Glutamatergic neuron (in vitro differentiated cells): ENCODE measurements at regions not wholly inside any gene's neighbourhood (a gene's known extent, or its start where the extent isn't known, plus 50 kb on each side); places are given as distances from the start of the nearest gene placed in this dataset.

Source experiments
- DNase-seq: peaks from one replicate; pipeline ENCODE4 v3.0.0; 2022
- H3K27ac Mint-ChIP-seq: one replicate; pipeline ENCODE4 v1.8.0; 2020; ENCODE audit warnings: mild to moderate bottlenecking, mixed read lengths, inconsistent platforms; ENCODE audit not compliant: unreplicated experiment
- H3K27me3 Mint-ChIP-seq: one replicate; pipeline ENCODE4 v1.8.0; 2020; ENCODE audit warnings: mild to moderate bottlenecking, moderate library complexity, mixed read lengths, inconsistent platforms; ENCODE audit not compliant: unreplicated experiment
- H3K36me3 Mint-ChIP-seq: one replicate; pipeline ENCODE4 v1.8.0; 2020; ENCODE audit warnings: mild to moderate bottlenecking, mixed read lengths, inconsistent platforms; ENCODE audit not compliant: unreplicated experiment
- H3K4me1 Mint-ChIP-seq: one replicate; pipeline ENCODE4 v1.8.0; 2020; ENCODE audit warnings: mild to moderate bottlenecking, low read depth, mixed read lengths, inconsistent platforms; ENCODE audit not compliant: unreplicated experiment
- H3K4me3 Mint-ChIP-seq: one replicate; pipeline ENCODE4 v1.8.0; 2020; ENCODE audit warnings: mild to moderate bottlenecking, mixed read lengths, inconsistent platforms; ENCODE audit not compliant: unreplicated experiment
- H3K9me3 Mint-ChIP-seq: one replicate; pipeline ENCODE4 v1.8.0; 2020; ENCODE audit warnings: mild to moderate bottlenecking, moderate library complexity, mixed read lengths, inconsistent platforms; ENCODE audit not compliant: unreplicated experiment
- TF ChIP-seq, protein P1 (sequence below): fragments of 200-600 bp; sonication (generic); IDR thresholded peaks from one replicate; pipeline ENCODE4 v1.5.0; 2021; ENCODE audit not compliant: partially characterized antibody, unreplicated experiment

GRCh38 chr12:127899971-127900370 lies 367.0 kb upstream of the TMEM132C start:
- Mint-ChIP-seq H3K4me1 (no peaks in the 10 kb centered on the region), H3K27me3 (peaks cover 2% of the 10 kb centered on the region), H3K4me3 (no peak overlapping the region), H3K9me3 (peaks cover 4% of the 10 kb centered on the region), H3K36me3 (no peaks in the 10 kb centered on the region), H3K27ac (no peak overlapping the region)
- DNase-seq = no peak
- TF ChIP-seq, protein P1, sequence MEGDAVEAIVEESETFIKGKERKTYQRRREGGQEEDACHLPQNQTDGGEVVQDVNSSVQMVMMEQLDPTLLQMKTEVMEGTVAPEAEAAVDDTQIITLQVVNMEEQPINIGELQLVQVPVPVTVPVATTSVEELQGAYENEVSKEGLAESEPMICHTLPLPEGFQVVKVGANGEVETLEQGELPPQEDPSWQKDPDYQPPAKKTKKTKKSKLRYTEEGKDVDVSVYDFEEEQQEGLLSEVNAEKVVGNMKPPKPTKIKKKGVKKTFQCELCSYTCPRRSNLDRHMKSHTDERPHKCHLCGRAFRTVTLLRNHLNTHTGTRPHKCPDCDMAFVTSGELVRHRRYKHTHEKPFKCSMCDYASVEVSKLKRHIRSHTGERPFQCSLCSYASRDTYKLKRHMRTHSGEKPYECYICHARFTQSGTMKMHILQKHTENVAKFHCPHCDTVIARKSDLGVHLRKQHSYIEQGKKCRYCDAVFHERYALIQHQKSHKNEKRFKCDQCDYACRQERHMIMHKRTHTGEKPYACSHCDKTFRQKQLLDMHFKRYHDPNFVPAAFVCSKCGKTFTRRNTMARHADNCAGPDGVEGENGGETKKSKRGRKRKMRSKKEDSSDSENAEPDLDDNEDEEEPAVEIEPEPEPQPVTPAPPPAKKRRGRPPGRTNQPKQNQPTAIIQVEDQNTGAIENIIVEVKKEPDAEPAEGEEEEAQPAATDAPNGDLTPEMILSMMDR = no peak

- no peak overlapping the region for H3K27ac Mint-ChIP-seq
- H3K9me3 Mint-ChIP-seq = peaks cover 4% of the 10 kb centered on the region
- DNase-seq = no peak
- H3K36me3 Mint-ChIP-seq = no peaks in the 10 kb centered on the region
- H3K27me3 Mint-ChIP-seq = peaks cover 2% of the 10 kb centered on the region
- no peak overlapping the region for H3K4me3 Mint-ChIP-seq
- no peaks in the 10 kb centered on the region for H3K4me1 Mint-ChIP-seq
- TF ChIP-seq, protein P1 = no peak
Measured at GRCh38 chr12:127900386-127900785, 366.6 kb upstream of the TMEM132C start.

DNA sequence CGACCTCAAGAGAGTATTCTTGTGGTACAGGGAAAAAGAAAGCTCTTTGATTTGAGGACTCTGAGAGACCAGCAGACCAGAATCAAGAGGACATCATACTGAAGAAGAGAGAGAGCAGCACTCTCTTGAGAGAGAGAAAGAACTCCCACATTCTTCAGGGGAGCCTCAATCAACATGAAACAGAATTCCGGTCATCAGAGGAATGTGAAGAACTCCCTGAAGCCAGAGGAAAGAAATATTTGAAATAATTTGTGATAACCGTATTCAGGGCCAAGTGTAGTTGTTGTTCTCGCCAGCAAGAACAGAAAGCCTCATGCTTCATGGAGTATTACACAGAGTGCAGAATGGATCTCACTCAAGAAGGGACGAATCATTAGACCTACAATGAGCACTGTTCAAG lies 363.8 kb upstream of the TMEM132C start:
- Mint-ChIP-seq H3K4me3 (no peak overlapping the region), H3K9me3 (peaks cover 4% of the 10 kb centered on the region), H3K36me3 (no peaks in the 10 kb centered on the region), H3K27me3 (no peaks in the 10 kb centered on the region), H3K4me1 (no peaks in the 10 kb centered on the region), H3K27ac (no peak overlapping the region)
- DNase-seq = no peak
- TF ChIP-seq, protein P1 = no peak

DNA sequence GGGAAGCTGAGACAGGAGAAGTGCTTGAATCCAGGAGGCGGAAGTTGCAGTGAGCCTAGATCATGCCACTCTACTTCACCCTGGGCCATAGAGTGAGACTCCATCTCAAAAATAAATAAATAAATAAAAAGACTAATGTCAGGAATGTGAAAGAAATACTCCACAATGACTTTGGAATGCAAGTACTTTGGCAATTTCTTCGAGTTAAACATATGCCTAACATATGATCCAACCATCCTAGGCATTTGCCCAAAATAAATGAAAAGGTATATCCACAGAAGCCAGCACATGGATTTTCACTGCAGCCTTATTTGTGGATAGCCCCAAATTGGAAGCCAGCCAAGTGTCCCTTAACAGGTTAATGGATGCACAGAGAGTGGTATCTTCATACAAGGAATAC lies 357.9 kb upstream of the TMEM132C start:
- DNase-seq = no peak
- Mint-ChIP-seq H3K9me3 (peaks cover 6% of the 10 kb centered on the region), H3K4me1 (no peaks in the 10 kb centered on the region), H3K27ac (no peak overlapping the region), H3K4me3 (no peak overlapping the region), H3K27me3 (no peaks in the 10 kb centered on the region), H3K36me3 (no peaks in the 10 kb centered on the region)
- TF ChIP-seq, protein P1 = no peak

DNA sequence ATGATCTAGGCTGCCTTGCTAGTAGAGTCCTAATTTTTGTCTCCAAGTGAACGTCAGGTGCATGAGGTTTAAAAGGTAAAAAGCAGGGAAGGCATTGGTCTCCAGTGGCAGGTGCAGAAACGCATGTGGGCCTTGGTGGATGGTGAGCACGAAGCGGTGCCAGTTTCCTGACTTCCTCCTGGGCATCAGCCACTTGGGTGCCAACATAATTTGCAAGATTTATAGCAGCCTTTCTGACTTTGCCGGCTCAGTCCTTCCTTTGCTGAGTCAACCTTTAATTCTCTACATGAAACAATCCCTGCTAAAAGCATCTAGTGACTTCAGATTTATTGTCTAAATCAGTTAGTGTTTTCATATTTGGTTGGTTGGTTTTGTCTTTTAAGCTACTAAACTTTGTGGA lies 355.7 kb upstream of the TMEM132C start:
- Mint-ChIP-seq H3K4me3 (no peak overlapping the region), H3K4me1 (no peaks in the 10 kb centered on the region), H3K36me3 (no peaks in the 10 kb centered on the region), H3K27ac (no peak overlapping the region), H3K27me3 (no peaks in the 10 kb centered on the region), H3K9me3 (peaks cover 3% of the 10 kb centered on the region)
- no peak for DNase-seq
- TF ChIP-seq, protein P1 = no peak
